Ovary (tissue), 7 donors: ENCODE measurements at regions not wholly inside any gene's neighbourhood (a gene's known extent, or its start where the extent isn't known, plus 50 kb on each side); places are given as distances from the start of the nearest gene placed in this dataset.

Source experiments
- DNase-seq, 5 donors: peaks; one replicate each; pipeline ENCODE4 v3.0.0-alpha.2; 2019 to 2020
- H3K27ac ChIP-seq, 2 donors: fragments of 200-600 bp; one replicate each; pipeline versions ENCODE4 v1.5.1 to v1.8.0; 2019 to 2022
- H3K27me3 ChIP-seq: fragments of 200-600 bp; one replicate; pipeline ENCODE4 v1.8.0; 2022
- H3K36me3 ChIP-seq: fragments of 200-600 bp; sonication (generic); one replicate; pipeline ENCODE4 v1.5.1; 2019
- H3K4me1 ChIP-seq: one replicate; pipeline ENCODE4 v1.8.1; 2013; ENCODE audit warnings: mild to moderate bottlenecking, moderate library complexity; ENCODE audit not compliant: insufficient read depth
- H3K4me3 ChIP-seq: fragments of 200-600 bp; sonication (generic); one replicate; pipeline ENCODE4 v1.5.1; 2017
- H3K9me3 ChIP-seq, 2 donors: fragments of 200-600 bp in 1 of 2; sonication (generic) in 1 of 2; one replicate each; pipeline versions ENCODE4 v1.5.1 to v1.8.1; 2013 to 2019; ENCODE audit warnings: mild to moderate bottlenecking in 1 of 2, moderate library complexity in 1 of 2
- EP300 ChIP-seq: sonication (generic); formaldehyde crosslinking; IDR thresholded peaks from one replicate; pipeline ENCODE4 v1.6.1; 2017; ENCODE audit warnings: antibody characterized with exemption
- POLR2A ChIP-seq: fragments of 450-650 bp; IDR thresholded peaks from one replicate; pipeline ENCODE4 v1.6.1; 2017; ENCODE audit warnings: antibody characterized with exemption, mild to moderate bottlenecking, moderate library complexity
- WGBS, 3 donors: extraction: QIAGEN DNeasy Blood & Tissue Kit in 1 of 3; methylation state at CpG; one replicate each; pipeline versions ENCODE4 v1.1.5 to v1.1.7; 2013 to 2017; 5-methylcytosine and 5-hydroxymethylcytosine counted together
- intact Hi-C, 4 donors: fragments of 100-400 bp; cut with DNase I; formaldehyde crosslinking; loops; one replicate each; pipeline versions ENCODE4 v1.11.0 to v1.15.1; 2022 to 2023
- TF ChIP-seq, protein P1 (sequence below), 3 donors: fragments of 450-650 bp in 2 of 3; fragments of 200-600 bp in 1 of 3; IDR thresholded peaks; one replicate each; pipeline versions ENCODE4 v1.5.1 to v1.8.0; 2016 to 2022; ENCODE audit warnings: antibody characterized with exemption in 3 of 3, mild to moderate bottlenecking in 1 of 3
- donor health status: DM: no; HTN: no; CAD: no; lungs with moderate emphysema.
- donor health status: DM: no; HTN: no; CAD: no.
- donor health status: Bipolar disorder and iron deficiency.
- donor health status: DM: no; HTN: no; CAD: no.
- donor health status: DM: yes; HTN: yes; CAD: no.

DNA sequence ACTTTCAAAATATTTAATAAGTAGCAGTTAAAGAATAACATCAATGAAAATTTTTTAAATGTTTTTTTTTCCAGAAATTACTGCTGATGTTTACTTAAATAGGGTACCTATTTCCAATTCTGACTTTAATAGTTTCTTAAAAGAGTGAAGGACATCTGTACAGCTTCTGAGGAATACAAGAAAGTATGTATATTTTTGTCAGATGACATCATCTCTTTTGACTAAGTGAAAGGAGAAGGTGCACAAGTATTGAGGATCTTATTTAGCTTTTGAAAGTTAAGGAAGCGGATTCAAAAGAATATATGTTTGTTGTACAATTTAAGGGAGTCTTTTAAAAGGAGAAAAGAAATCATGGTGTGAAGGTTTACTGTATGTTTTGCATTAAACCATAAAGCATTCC, 90.0 kb upstream of the SLC35B3 start:
- no peak for DNase-seq
- Histone ChIP-seq H3K27ac (no peak overlapping the region), H3K9me3 (no peaks in the 10 kb centered on the region), H3K4me3 (no peak overlapping the region), H3K27me3 (no peaks in the 10 kb centered on the region), H3K36me3 (no peaks in the 10 kb centered on the region), H3K4me1 (no peaks in the 10 kb centered on the region)
- TF ChIP-seq, protein P1, sequence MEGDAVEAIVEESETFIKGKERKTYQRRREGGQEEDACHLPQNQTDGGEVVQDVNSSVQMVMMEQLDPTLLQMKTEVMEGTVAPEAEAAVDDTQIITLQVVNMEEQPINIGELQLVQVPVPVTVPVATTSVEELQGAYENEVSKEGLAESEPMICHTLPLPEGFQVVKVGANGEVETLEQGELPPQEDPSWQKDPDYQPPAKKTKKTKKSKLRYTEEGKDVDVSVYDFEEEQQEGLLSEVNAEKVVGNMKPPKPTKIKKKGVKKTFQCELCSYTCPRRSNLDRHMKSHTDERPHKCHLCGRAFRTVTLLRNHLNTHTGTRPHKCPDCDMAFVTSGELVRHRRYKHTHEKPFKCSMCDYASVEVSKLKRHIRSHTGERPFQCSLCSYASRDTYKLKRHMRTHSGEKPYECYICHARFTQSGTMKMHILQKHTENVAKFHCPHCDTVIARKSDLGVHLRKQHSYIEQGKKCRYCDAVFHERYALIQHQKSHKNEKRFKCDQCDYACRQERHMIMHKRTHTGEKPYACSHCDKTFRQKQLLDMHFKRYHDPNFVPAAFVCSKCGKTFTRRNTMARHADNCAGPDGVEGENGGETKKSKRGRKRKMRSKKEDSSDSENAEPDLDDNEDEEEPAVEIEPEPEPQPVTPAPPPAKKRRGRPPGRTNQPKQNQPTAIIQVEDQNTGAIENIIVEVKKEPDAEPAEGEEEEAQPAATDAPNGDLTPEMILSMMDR (IDR thresholded peaks at IDR 0.05): no peak
- TF ChIP-seq POLR2A (no peak), EP300 (no peak)
- 92 to 98% (median 95%) methylated on average over 1 of the region's 1 CpG for WGBS, 3 donors
- intact Hi-C loops: no loop called here

DNA sequence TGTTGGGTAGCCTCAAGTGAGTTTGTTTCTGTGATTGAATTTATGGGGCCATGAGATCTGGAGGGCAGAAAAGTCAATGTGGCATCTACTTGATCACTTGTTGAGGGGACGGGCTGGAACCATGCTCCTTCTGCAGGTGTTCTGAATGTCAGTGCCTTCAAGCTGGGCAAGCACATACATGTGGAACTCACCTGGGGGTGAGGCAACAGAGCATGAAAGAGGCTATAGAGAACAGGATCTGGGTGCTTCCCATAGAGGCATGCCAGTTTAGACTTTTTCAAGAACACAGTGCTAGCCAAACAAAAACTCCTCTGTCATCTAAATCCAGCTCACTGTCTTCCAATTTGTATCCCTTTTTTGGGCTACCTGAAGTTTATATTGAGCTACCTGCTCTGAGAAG, 77.8 kb upstream of the SLC35B3 start:
- Histone ChIP-seq H3K4me3 (no peak overlapping the region), H3K27me3 (no peaks in the 10 kb centered on the region), H3K4me1 (no peaks in the 10 kb centered on the region), H3K27ac (no peak overlapping the region), H3K36me3 (no peaks in the 10 kb centered on the region), H3K9me3 (no peaks in the 10 kb centered on the region)
- TF ChIP-seq, protein P1 (IDR thresholded peaks at IDR 0.05): no peak
- TF ChIP-seq POLR2A: no peak
- no peak for TF ChIP-seq EP300
- WGBS, 3 donors: 84 to 88% (median 85%) methylated on average over 1 of the region's 1 CpG
- intact Hi-C loops: no loop called here
- no peak for DNase-seq

DNA sequence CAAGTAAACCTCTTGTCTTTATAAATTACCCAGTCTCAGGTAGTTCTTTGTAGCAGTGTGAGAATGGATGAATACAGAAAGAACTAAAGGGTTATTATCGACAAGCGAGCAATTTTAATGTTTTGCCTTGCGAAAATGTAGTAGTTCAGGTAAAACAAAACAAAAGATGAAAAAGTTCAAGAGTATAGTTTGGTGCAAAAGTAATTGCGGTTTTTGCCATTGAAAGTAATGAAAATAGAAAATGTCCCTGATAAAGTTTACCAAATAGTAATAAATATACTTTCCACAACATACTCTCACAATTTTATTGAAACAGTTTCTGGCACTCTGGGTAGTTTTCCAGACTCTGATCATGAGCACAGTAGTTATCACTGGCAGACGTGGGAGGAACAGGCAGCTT, 71.9 kb upstream of the SLC35B3 start:
- Histone ChIP-seq H3K27me3 (no peaks in the 10 kb centered on the region), H3K4me1 (no peaks in the 10 kb centered on the region), H3K27ac (no peak overlapping the region), H3K36me3 (no peaks in the 10 kb centered on the region), H3K4me3 (no peak overlapping the region), H3K9me3 (no peaks in the 10 kb centered on the region)
- intact Hi-C loops: no loop called here
- WGBS, 3 donors: 83 to 88% (median 85%) methylated on average over 5 of the region's 5 CpGs
- TF ChIP-seq, protein P1 (IDR thresholded peaks at IDR 0.05): no peak
- TF ChIP-seq POLR2A: no peak
- no peak for TF ChIP-seq EP300
- no peak for DNase-seq

DNA sequence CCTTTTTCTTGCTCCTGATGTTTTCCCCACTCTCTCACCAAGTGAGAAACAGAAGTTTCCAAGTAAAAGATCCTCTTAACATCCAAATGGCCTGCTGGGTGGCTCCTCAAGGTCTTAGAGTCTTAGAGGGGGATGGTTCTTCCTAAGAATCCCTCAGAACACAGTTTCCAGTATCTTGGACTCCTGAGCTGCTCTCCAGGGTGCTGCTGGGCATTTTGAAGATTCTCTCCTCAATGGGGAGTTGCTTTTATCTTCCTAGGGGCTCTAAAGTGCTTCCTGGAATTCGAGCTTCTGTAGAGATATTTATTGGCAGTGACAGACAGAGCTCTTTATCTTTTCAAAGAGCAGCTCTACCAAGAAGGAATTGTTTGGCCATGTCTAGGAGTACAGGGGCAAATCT, 70.8 kb upstream of the SLC35B3 start:
- Histone ChIP-seq H3K9me3 (no peaks in the 10 kb centered on the region), H3K4me3 (no peak overlapping the region), H3K4me1 (no peaks in the 10 kb centered on the region), H3K36me3 (no peaks in the 10 kb centered on the region), H3K27ac (no peak overlapping the region), H3K27me3 (no peaks in the 10 kb centered on the region)
- WGBS, 3 donors: 0 to 6% (median 2%) methylated on average over 1 of the region's 1 CpG
- DNase-seq: no peak
- TF ChIP-seq, protein P1 (IDR thresholded peaks at IDR 0.05): no peak
- TF ChIP-seq POLR2A (no peak), EP300 (no peak)
- intact Hi-C loops: no loop called here

DNA sequence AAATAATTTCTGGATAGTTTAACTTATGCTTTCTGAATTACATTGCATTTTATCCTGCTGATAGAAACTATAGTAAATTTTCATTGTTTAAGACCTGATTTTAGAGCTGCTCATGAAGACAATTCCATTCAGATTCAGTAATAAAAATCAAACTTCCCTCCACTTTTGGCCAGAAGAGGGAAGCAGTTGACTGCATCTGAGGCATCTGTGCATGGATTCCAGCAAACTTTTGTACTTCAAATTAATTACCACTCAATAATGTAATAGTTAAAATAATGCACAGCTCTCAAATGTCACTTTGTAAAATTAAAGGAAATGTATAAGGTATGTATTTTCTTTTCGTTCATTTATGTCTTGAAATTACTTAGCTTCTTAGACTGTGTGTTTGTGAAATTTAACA, 64.2 kb upstream of the SLC35B3 start:
- WGBS, 3 donors: 63 to 70% (median 65%) methylated on average over 1 of the region's 1 CpG
- intact Hi-C loops: no loop called here
- Histone ChIP-seq H3K27me3 (no peaks in the 10 kb centered on the region), H3K4me3 (no peak overlapping the region), H3K4me1 (no peaks in the 10 kb centered on the region), H3K27ac (no peak overlapping the region), H3K36me3 (no peaks in the 10 kb centered on the region), H3K9me3 (no peaks in the 10 kb centered on the region)
- no peak for DNase-seq
- TF ChIP-seq POLR2A (no peak), EP300 (no peak)
- TF ChIP-seq, protein P1 (IDR thresholded peaks at IDR 0.05): no peak
